ENCODE measurements at regions not wholly inside any gene's neighbourhood (a gene's known extent, or its start where the extent isn't known, plus 50 kb on each side); places are given as distances from the start of the nearest gene placed in this dataset.

DNA sequence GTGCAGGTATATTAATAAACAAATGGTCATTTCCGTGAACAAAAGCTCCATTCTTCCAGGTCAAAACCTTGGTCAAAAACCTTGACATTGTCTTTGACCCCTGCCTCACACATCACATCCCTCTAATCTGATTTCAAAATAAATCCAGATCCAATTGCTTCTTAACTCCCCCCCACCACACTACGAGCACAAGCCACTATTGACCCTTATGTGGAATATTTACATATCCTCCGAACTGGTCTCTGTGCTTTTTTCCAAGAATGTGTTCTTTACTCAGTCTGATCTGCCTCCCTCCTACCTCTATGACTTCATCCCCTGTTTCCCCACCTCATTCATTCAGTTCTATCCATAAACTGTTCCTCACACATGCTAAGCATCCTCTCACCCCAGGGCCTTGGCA, 313.6 kb upstream of the NPVF start:
- no peaks in the 10 kb centered on the region for H3K79me2 ChIP-seq (ENCODE audit: low read length)

DNA sequence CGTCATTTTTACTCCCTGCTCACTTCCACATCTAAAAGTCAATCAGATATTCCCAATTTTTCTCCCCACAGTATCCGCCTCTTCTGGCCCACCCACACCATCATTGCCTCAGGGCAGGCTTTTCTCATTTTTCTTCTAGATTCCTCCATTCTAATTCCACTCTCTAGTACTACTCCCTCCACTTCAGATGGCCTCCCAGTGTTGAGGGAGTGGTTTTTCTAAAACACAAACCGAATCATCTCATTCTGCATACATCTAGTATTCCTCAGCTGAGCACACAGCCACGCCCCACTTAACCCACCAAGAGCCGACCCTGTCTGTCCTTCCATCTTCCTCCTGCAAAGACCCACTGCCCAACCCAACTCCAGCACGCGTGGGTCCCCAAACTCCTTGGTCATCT, 314.9 kb upstream of the NPVF start:
- Histone ChIP-seq H4K20me1 (ENCODE audit: insufficient read depth, low read length) (no peaks in the 10 kb centered on the region), H3K9ac (ENCODE audit: low read length) (no peak overlapping the region), H3K4me3 (ENCODE audit: low read length) (no peak overlapping the region), H3K4me2 (ENCODE audit: low read length) (no peak overlapping the region), H3K4me1 (ENCODE audit: low read length) (no peaks in the 10 kb centered on the region), H3K9me3 (ENCODE audit: insufficient read depth, low read length) (no peaks in the 10 kb centered on the region), H3K27me3 (ENCODE audit: low read depth, low read length) (0 out of 2 replicates have a peak, but pooled peaks cover 7% of the 10 kb centered on the region), H3K36me3 (replicated peaks; ENCODE audit: low read depth, low read length) (no peaks in the 10 kb centered on the region), H2AFZ (ENCODE audit: low read depth, low read length) (no peak overlapping the region), H3K79me2 (ENCODE audit: low read length) (no peaks in the 10 kb centered on the region), H3K27ac (ENCODE audit: low read length) (no peak overlapping the region)
- TF ChIP-seq EZH2phosphoT487 (IDR thresholded peaks at IDR 0.05; ENCODE audit: low read depth) (no peak), CTCF (IDR thresholded peaks at IDR 0.05; ENCODE audit: low read depth, low read length) (no peak)

More for the DNA sequence above, 313.6 kb upstream of the NPVF start:
- H3K4me3 ChIP-seq (ENCODE audit: low read length), result no peak overlapping the region
- no peaks in the 10 kb centered on the region for H3K4me1 ChIP-seq (ENCODE audit: low read length)
- no peak overlapping the region for H3K27ac ChIP-seq (ENCODE audit: low read length)
- H3K9me3 ChIP-seq (ENCODE audit: insufficient read depth, low read length), result no peaks in the 10 kb centered on the region
- no peaks in the 10 kb centered on the region for H4K20me1 ChIP-seq (ENCODE audit: insufficient read depth, low read length)
- no peak overlapping the region for H3K4me2 ChIP-seq (ENCODE audit: low read length)
- 0 out of 2 replicates have a peak, but pooled peaks cover 7% of the 10 kb centered on the region for H3K27me3 ChIP-seq (ENCODE audit: low read depth, low read length)
- H2AFZ ChIP-seq (ENCODE audit: low read depth, low read length), result no peak overlapping the region
- H3K9ac ChIP-seq (ENCODE audit: low read length), result no peak overlapping the region
- H3K36me3 ChIP-seq (replicated peaks; ENCODE audit: low read depth, low read length), result no peaks in the 10 kb centered on the region
- TF ChIP-seq EZH2phosphoT487 (IDR thresholded peaks at IDR 0.05; ENCODE audit: low read depth) (no peak), CTCF (IDR thresholded peaks at IDR 0.05; ENCODE audit: low read depth, low read length) (no peak)

GRCh38 chr7:25543798-25544197, 315.5 kb upstream of the NPVF start:
- Histone ChIP-seq H3K9me3 (ENCODE audit: insufficient read depth, low read length) (no peaks in the 10 kb centered on the region), H3K27ac (ENCODE audit: low read length) (no peak overlapping the region), H3K4me3 (ENCODE audit: low read length) (no peak overlapping the region), H3K27me3 (ENCODE audit: low read depth, low read length) (0 out of 2 replicates have a peak, but pooled peaks cover 7% of the 10 kb centered on the region), H3K4me2 (ENCODE audit: low read length) (no peak overlapping the region), H3K4me1 (ENCODE audit: low read length) (no peaks in the 10 kb centered on the region), H3K79me2 (ENCODE audit: low read length) (no peaks in the 10 kb centered on the region), H4K20me1 (ENCODE audit: insufficient read depth, low read length) (no peaks in the 10 kb centered on the region), H3K9ac (ENCODE audit: low read length) (no peak overlapping the region), H2AFZ (ENCODE audit: low read depth, low read length) (no peak overlapping the region), H3K36me3 (replicated peaks; ENCODE audit: low read depth, low read length) (no peaks in the 10 kb centered on the region)
- TF ChIP-seq EZH2phosphoT487 (IDR thresholded peaks at IDR 0.05; ENCODE audit: low read depth) (no peak), CTCF (IDR thresholded peaks at IDR 0.05; ENCODE audit: low read depth, low read length) (no peak)

DNA sequence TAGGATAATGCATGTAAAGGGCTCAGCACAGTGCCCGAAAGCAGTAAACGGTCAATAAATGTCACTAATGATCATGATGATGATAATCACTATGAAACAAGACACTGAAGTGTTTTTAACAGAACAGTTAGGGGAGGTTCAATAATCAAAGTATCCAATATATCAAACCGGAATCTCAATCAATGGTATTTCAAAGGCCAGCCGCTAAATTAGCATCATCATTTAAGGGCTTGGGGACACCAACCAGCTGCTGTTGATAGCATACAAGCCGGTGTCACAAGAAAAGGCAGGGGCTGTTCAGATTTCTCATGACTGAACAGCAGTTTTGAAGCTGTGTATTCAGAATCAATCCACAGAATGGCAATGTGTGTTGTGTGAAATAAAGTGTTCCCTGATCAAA, 316.0 kb upstream of the NPVF start:
- Histone ChIP-seq H2AFZ (ENCODE audit: low read depth, low read length) (no peak overlapping the region), H3K4me3 (ENCODE audit: low read length) (no peak overlapping the region), H3K27ac (ENCODE audit: low read length) (no peak overlapping the region), H4K20me1 (ENCODE audit: insufficient read depth, low read length) (no peaks in the 10 kb centered on the region), H3K9ac (ENCODE audit: low read length) (no peak overlapping the region), H3K36me3 (replicated peaks; ENCODE audit: low read depth, low read length) (no peaks in the 10 kb centered on the region), H3K9me3 (ENCODE audit: insufficient read depth, low read length) (no peaks in the 10 kb centered on the region), H3K4me1 (ENCODE audit: low read length) (no peaks in the 10 kb centered on the region), H3K4me2 (ENCODE audit: low read length) (no peak overlapping the region), H3K79me2 (ENCODE audit: low read length) (no peaks in the 10 kb centered on the region), H3K27me3 (ENCODE audit: low read depth, low read length) (peaks cover 10% of the 10 kb centered on the region; the same call in 1 of the 2 replicates)
- TF ChIP-seq CTCF (IDR thresholded peaks at IDR 0.05; ENCODE audit: low read depth, low read length), result no peak
- TF ChIP-seq EZH2phosphoT487 (IDR thresholded peaks at IDR 0.05; ENCODE audit: low read depth), result no peak

Measured in OCI-LY3 (cell line).